Stomach (tissue), 8 donors: ENCODE measurements at regions not wholly inside any gene's neighbourhood (a gene's known extent, or its start where the extent isn't known, plus 50 kb on each side); places are given as distances from the start of the nearest gene placed in this dataset.

ENCODE experiments used
- DNase-seq, 2 donors: peaks; one replicate each; pipeline versions ENCODE4 v3.0.0 to v3.0.0-alpha.2; 2013 to 2019
- H3K27ac ChIP-seq, 5 donors: fragments of 200-600 bp in 4 of 5; sonication (generic) in 4 of 5; one replicate each; pipeline ENCODE4 v1.5.1; 2013 to 2019; ENCODE audit warnings: mild to moderate bottlenecking in 1 of 5, moderate library complexity in 1 of 5
- H3K27me3 ChIP-seq, 3 donors: fragments of 200-600 bp; sonication (generic); one replicate each; pipeline ENCODE4 v1.5.1; 2017 to 2019; ENCODE audit warnings: mixed run types in 1 of 3
- H3K36me3 ChIP-seq, 4 donors: fragments of 200-600 bp; sonication (generic); 1 replicate in 3 of 4; 2 replicates in 1 of 4; pipeline ENCODE4 v1.5.1; 2016 to 2019
- H3K4me1 ChIP-seq, 4 donors: fragments of 200-600 bp; sonication (generic); one replicate each; pipeline ENCODE4 v1.5.1; 2016 to 2019
- H3K4me3 ChIP-seq, 4 donors: fragments of 200-600 bp; sonication (generic) in 3 of 4; one replicate each; pipeline ENCODE4 v1.5.1; 2016 to 2019; ENCODE audit warnings: mild to moderate bottlenecking in 1 of 4
- H3K9me3 ChIP-seq, 4 donors: fragments of 200-600 bp; sonication (generic); one replicate each; pipeline ENCODE4 v1.5.1; 2016 to 2019
- EP300 ChIP-seq: sonication (generic); formaldehyde crosslinking; IDR thresholded peaks from one replicate; pipeline ENCODE4 v1.6.1; 2017; ENCODE audit warnings: antibody characterized with exemption
- POLR2A ChIP-seq, 4 donors: fragments of 450-650 bp; IDR thresholded peaks; one replicate each; pipeline ENCODE4 v1.6.1; 2016; ENCODE audit warnings: antibody characterized with exemption in 4 of 4, control low read depth in 2 of 4, mild to moderate bottlenecking in 1 of 4, moderate library complexity in 1 of 4
- POLR2AphosphoS5 ChIP-seq, 3 donors: sonication (generic); formaldehyde crosslinking; IDR thresholded peaks; one replicate each; pipeline ENCODE4 v1.6.1; 2016; ENCODE audit warnings: antibody characterized with exemption in 3 of 3
- WGBS, 5 donors: extraction: QIAGEN DNeasy Blood & Tissue Kit in 3 of 5; methylation state at CpG; one replicate each; pipeline versions ENCODE4 v1.1.5 to v1.1.7; 2013 to 2018; 5-methylcytosine and 5-hydroxymethylcytosine counted together
- intact Hi-C: fragments of 100-400 bp; cut with DNase I; formaldehyde crosslinking; loops from one replicate; pipeline ENCODE4 v1.15.1; 2023; ENCODE audit warnings: low total_unique reads
- small RNA-seq, 4 donors: library from RNA; depleted of rRNA; stranded (forward); fragments of <200 nt; gene quantifications; one replicate each; pipeline ENCODE3, GENCODE V24; 2016
- TF ChIP-seq, protein P1 (sequence below), 7 experiments: fragments of 450-650 bp in 4 of 7; fragments of 200-600 bp in 3 of 7; sonication (generic) in 3 of 7; IDR thresholded peaks; one replicate each; pipeline ENCODE4 v1.5.1; 2016 to 2019; ENCODE audit warnings: antibody characterized with exemption in 7 of 7, control low read depth in 2 of 7, mild to moderate bottlenecking in 1 of 7
- donor health status: healthy with polysubstance abuse.
- donor health status: Bipolar disorder and iron deficiency.
- donor health status: healthy.

DNA sequence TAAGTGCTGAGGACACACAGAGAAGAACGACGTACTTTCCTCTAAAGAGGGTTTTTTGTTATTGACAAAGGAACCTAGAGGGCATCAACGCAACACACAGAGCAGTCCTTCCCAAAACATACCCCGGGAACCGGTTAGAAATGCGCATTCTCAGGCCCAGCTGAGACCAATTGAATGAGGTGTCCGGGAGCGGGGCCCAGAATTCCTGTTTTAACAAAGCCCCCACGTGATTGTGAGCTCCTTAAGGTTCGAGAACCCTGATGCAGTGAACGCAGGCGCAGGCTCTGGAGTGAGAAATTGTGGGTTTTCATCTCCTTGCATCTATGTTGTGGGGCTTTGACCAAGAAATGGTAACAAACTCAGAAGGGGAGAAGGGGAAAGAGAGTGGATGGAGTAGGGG is 51.0 kb upstream of the TBX3 start:
- no peak overlapping the region for H3K4me3 ChIP-seq
- no peaks in the 10 kb centered on the region for H3K36me3 ChIP-seq
- TF ChIP-seq, protein P1, sequence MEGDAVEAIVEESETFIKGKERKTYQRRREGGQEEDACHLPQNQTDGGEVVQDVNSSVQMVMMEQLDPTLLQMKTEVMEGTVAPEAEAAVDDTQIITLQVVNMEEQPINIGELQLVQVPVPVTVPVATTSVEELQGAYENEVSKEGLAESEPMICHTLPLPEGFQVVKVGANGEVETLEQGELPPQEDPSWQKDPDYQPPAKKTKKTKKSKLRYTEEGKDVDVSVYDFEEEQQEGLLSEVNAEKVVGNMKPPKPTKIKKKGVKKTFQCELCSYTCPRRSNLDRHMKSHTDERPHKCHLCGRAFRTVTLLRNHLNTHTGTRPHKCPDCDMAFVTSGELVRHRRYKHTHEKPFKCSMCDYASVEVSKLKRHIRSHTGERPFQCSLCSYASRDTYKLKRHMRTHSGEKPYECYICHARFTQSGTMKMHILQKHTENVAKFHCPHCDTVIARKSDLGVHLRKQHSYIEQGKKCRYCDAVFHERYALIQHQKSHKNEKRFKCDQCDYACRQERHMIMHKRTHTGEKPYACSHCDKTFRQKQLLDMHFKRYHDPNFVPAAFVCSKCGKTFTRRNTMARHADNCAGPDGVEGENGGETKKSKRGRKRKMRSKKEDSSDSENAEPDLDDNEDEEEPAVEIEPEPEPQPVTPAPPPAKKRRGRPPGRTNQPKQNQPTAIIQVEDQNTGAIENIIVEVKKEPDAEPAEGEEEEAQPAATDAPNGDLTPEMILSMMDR (IDR thresholded peaks at IDR 0.05) = no peak
- TF ChIP-seq POLR2AphosphoS5 (IDR thresholded peaks at IDR 0.05) (no peak), POLR2A (IDR thresholded peaks at IDR 0.05) (no peak), EP300 (no peak)
- WGBS, 5 donors = 31 to 60% (median 43%) methylated on average over 12 of the region's 12 CpGs
- H3K27me3 ChIP-seq = peaks cover 0 to 47% (median 12%) of the 10 kb centered on the region in 3 donors
- intact Hi-C loops = no loop called here
- H3K4me1 ChIP-seq = peaks cover 0 to 17% (median 14%) of the 10 kb centered on the region in 4 donors
- no peaks in the 10 kb centered on the region for H3K9me3 ChIP-seq
- DNase-seq = no peak
- H3K27ac ChIP-seq = no peak overlapping the region

DNA sequence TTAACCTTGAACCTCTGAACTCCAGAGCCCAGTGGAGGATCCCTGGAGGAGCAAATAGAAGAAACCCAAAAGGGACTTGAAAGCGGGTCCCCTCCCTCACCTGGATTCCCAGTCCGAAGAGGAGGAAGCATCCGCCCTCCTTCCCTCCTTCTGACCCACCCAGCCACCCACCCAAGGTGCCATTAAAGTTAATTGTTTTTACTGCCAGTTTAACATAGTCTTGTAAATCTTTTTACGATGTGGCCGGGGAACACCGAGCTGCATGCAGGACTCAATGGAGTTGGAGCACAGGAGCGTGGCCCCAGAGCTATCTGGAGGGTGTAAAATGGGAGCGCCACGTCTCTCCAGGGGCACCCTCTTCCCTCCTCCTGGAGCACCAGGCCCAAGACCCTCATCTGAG is 49.9 kb upstream of the TBX3 start:
- WGBS, 5 donors = 72 to 85% (median 81%) methylated on average over 9 of the region's 9 CpGs
- DNase-seq = no peak
- no peak overlapping the region for H3K27ac ChIP-seq
- TF ChIP-seq, protein P1 (IDR thresholded peaks at IDR 0.05) = no peak
- TF ChIP-seq EP300 (no peak), POLR2A (IDR thresholded peaks at IDR 0.05) (no peak), POLR2AphosphoS5 (IDR thresholded peaks at IDR 0.05) (no peak)
- intact Hi-C loops = no loop called here
- no peak overlapping the region for H3K4me3 ChIP-seq
- H3K4me1 ChIP-seq = peaks cover 0 to 17% (median 14%) of the 10 kb centered on the region in 4 donors
- H3K9me3 ChIP-seq = no peaks in the 10 kb centered on the region
- peaks cover 0 to 47% (median 12%) of the 10 kb centered on the region in 3 donors for H3K27me3 ChIP-seq
- H3K36me3 ChIP-seq = no peaks in the 10 kb centered on the region

Small RNAs in the stretch of these regions (small RNA-seq; reads per million reads assigned to genes)
- 0 reads per million in 4 donors for gene AC009804.1
- 0 to 0.46 (median 0) reads per million in 4 donors for gene RF00275
- gene RF00443 = 0 reads per million in 4 donors
- gene RN7SL865P = 0 reads per million in 4 donors
